HFF-Myc (cell line): ENCODE measurements at regions not wholly inside any gene's neighbourhood (a gene's known extent, or its start where the extent isn't known, plus 50 kb on each side); places are given as distances from the start of the nearest gene placed in this dataset.

ENCODE experiments used
- DNase-seq: peaks from one replicate; pipeline ENCODE4 v3.0.0-alpha.2; 2011; ENCODE audit warnings: low read depth; ENCODE audit errors: extremely low read depth
- H3K4me3 ChIP-seq: replicated peaks from 2 replicates; pipeline ENCODE4 v1.5.1; 2011; ENCODE audit warnings: low read depth, mild to moderate bottlenecking, control low read depth, low read length
- CTCF ChIP-seq: IDR thresholded peaks from 2 replicates; pipeline ENCODE4 v1.5.1; 2012; ENCODE audit warnings: mild to moderate bottlenecking, low read depth, low read length, control low read depth; ENCODE audit errors: missing control alignments

- H3K4me3 ChIP-seq, result no peak overlapping the region
- DNase-seq, result no peak
- TF ChIP-seq CTCF, result no peak
Measured at GRCh38 chr21:43328185-43328957, 98.6 kb downstream of the SIK1 start.

DNA sequence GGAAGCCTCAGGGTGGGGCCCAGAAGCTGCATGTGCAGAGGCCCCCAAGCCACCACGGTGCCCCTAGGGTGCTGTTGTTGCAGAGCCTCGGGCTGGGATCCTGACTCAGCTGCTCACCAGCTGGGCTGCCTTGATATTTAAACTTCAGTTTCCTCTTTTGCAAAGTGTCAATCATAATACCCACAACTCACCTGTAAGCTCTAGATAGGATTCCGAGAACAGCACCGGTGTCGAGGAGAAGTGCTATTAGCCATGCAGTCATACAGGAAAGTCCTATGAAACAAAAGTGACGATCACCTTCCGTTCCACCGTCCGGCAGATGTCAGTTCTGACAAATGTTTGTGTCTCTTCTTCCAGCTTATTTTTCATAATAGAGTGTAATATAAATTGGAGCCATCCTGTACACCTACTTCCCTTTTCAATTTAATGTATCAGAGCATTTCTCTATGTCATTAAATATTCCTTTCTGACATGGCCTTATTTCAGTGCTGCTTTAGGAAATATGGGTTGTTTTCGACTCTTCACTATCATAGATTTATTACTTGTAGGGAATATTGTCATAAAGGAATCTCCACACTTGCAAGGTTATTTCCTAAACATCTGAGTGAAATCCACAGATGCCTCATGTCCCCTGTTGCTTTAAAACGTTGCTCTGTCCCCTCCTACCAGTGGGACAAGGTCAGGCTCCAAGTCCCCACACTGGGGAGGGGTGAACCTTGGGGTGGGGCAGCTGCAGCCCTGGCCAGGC is 100.8 kb downstream of the SIK1 start:
- no peak overlapping the region for H3K4me3 ChIP-seq
- DNase-seq, result no peak
- no peak for TF ChIP-seq CTCF

DNA sequence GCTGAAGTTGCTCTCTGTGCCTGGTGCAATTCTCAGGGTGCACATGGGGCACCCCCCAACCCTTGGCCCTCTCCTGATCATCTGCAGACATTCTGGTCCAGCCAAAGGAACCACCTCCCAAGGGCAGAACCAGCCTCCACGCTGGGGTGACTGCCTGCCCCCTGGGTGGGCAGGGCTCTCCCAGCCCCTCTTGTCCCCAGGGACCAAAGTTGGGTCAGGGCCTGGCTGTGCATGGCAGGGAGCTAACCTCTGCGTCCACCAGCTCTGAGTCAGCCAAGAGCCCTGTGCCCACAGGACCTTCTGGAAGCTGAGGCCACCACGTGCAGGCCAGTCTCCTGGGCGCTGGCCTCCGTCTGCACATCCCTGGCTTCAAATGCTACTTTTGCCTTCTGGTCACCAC is 101.9 kb downstream of the SIK1 start:
- DNase-seq, result no peak
- no peak for TF ChIP-seq CTCF
- no peak overlapping the region for H3K4me3 ChIP-seq

DNA sequence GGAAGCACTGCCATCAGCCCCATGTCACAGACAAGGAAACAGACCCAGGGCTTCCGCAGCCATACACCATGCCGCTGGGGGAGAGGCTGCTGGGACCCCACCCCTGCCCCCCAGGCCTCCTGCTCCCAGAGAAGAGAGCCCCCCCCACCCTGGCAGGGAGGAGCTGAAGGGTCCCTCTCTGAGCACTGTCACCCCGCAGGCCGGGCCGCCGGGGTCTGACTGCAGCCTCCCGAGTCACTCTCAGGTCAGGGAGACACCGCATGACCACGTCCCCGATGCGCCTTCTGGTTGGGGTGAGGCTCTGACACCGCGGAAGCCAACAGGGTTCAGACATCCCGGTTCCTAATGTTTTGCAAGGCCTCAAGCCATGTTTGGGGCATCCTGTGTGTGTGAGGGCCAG is 102.3 kb downstream of the SIK1 start:
- TF ChIP-seq CTCF, result no peak
- H3K4me3 ChIP-seq, result no peak overlapping the region
- DNase-seq, result no peak

DNA sequence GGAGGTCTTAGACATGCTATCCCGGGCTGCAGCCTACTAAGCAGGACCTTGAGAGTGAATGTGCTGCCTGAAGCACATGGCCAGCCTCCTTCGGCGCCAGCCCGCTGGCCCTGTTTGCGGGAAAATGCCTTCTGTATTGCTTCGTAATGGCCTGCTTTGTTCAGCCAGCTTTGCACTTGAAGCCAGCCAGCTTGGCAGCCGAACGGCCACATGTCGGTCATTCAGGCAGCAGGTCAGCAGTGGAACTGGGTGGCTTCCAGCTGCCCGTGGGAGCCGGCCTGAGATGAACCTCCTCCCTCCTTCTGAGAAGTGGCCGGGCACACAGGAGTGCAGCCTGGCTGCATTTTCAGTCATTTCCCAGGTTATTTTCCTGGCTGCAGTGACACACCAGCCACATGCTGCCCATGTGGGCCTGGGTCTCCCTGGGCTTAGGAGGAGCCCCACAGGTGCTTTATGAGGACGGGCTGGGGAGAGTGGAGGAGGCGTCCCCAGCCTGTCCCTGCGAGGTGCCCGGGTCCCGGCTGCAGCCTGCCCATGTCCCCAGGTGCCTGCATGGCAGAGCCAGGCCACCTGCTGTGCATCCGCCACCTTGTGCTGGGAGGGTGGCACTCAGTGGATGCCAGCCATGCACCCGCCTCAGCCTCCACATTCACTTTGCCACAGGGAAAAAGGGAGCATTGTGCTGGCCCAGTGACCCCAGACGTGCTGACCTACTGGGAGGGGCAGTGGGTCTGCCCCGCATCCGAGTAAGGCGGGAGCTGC is 103.5 kb downstream of the SIK1 start:
- no peak overlapping the region for H3K4me3 ChIP-seq
- no peak for DNase-seq
- no peak for TF ChIP-seq CTCF

DNA sequence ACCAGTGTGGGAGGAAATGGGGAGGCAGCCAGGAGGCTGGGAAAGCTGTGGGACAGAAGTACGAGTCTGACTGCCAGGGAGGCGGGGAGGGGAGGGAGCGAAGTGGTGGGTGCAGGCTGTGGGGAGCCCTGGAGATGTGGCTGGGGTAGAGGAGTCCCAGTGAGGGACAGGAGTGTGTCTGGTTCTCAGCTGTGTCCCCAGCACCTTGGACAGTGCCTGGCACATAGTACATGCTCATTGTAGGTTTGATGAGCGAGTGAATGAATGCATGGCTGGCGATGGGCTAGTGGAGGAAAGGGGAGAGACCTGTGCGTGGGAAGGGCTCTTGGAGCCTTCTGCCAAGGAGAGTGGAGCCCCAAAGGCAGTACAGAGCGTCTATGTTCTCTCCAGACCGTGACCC is 104.1 kb downstream of the SIK1 start:
- DNase-seq, result no peak
- H3K4me3 ChIP-seq, result no peak overlapping the region
- no peak for TF ChIP-seq CTCF
